NCI-H2196 treated with DMSO at 0.1 percent for 48 hours (cell line): ENCODE measurements at regions not wholly inside any gene's neighbourhood (a gene's known extent, or its start where the extent isn't known, plus 50 kb on each side); places are given as distances from the start of the nearest gene placed in this dataset.

Experiments used
- DNase-seq: peaks from one replicate; lab custom pipeline; 2025; ENCODE audit not compliant: unreplicated experiment; lab: John Stamatoyannopoulos, UW

GRCh38 chr11:80239217-80239616, 798.4 kb upstream of the TENM4 start:
- DNase-seq, result no peak

DNA sequence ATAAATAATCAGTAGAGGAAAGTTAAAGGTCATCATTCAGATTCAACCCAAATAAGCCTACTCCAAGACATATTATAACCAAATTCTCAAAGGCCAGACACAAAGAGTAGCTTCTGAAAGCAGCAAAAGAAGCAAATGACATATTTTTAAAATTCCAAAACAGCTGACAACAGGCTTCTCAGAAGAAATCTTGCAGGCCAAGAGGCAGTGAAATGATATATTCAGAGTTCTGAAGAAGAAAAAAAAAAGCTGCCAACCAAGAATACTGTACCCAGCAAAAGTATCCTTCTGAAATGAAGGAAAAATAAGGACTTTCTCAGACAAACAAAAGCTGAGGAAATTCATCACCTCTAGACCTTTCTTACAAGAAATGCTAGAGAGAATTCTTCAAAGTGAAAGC, 787.1 kb upstream of the TENM4 start:
- no peak for DNase-seq

- DNase-seq, result no peak
These were observed 773.6 kb upstream of the TENM4 start for GRCh38 chr11:80214413-80214812.

DNA sequence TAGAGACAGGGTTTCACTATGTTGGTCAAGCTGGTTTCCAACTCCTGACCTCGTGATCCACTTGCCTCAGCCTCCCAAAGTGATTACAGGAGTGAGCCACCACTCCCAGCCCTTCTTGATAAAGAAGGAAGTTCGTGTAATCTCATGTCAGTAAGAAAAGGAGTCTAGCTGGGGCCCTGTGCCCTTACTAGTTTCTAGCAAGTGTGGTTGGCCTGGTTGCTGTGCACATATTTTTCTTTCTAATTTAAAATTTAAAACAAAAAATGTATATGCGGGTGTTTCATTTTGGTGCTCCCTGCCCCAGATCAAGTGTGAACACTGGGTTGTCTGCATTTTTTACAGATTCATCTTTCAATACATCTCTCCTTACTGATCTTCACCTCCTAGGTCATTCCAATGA, 770.8 kb upstream of the TENM4 start:
- no peak for DNase-seq

DNA sequence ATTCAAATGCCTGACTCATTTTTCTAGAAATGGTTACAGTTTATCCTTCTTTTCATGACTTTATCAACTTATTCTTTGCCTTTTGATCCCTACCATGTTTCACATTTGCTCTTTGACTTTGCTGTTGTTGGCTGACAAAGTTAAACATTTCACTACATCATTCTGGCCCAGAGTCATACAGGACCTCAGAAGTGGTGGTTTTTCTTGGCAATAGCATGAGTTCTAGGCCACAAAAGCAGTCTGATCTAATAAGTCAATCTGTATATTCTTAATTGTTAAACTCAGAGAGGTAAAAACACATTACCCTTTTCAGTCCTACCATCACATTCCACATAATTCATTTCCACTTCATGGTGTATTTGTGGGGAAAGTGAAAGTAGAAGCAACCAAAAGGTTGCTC, 763.2 kb upstream of the TENM4 start:
- DNase-seq, result no peak

GRCh38 chr11:80196932-80197554, 756.2 kb upstream of the TENM4 start:
- no peak for DNase-seq

DNA sequence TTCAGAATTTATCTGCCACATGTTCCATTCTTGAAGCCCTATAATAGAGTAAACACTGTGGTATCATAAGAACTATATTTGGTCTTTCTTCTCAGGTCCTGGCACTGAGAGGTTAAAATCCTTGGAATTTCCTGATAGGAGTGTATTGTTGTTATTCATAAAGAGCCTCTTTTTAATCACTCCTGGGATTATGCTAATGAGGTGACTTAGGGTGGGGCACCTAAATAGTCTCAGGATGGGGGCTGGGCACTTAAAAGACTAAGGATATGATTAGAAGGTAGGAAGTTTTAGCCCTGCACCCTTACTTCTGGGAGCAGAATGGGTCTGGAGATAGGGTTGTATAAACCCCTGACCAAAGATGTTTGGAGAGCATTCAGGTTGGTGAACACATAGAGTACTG, 755.2 kb upstream of the TENM4 start:
- no peak for DNase-seq

DNA sequence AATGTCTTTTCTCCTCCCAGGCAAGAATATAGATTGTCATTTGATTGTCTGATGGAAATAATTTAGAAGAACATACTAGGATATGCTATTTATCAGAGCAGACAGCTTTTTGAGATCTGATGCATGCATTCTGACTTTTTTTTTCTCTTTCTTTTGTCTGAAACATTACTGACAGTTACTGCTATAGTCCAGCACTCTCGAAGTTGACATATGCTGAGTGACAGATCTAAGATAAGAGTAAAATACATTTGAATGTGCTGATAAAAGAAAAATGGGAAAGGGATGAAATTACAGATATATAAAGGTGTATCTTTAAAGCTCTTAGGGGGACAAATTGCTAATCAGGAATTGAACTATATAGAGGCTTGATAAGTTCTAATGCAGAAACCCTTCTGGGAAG, 753.8 kb upstream of the TENM4 start:
- no peak for DNase-seq

DNA sequence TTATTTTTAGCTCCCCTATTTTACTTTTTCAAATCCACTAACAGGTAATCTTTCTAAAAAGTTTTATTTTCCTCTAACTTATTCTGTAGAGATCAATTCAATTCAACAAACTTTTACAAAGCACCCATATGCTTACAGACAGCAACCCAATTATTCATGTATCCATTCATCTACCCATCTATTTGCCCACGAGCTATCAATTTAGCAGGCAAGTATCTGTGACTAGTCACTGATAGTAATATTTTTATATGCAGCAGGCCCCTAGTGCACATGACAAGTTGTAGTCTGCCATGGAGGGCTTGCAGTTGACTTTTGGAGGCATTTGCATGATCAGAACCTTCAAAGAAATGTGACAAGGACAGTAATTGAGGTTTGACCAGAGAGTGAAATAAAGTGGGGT, 753.2 kb upstream of the TENM4 start:
- DNase-seq, result no peak

DNA sequence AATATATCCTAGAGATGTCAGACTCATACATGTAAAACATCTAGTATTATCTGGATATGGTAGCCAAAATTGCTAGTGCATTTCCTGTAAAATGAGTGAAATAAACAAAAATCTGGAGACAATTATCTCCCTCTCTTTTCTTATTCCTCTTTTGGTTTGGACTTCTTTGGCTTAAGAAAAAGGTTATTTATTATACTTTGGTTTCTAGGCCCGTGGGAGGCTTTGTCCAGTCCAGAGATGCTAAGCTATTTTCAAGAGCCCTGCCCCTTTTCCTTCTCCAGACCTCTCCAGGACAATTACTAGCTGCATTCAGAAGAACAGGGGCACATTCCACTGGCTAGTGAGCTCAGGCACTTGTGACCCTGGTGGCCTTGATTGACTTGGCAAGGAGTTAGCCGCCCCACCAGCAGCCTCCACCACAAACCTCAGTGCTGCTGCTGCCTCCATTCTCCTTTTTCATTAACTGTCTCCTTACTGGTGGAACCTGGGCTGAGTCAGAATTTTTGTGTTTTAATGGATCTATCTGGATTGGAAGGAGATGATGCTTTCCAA, 747.3 kb upstream of the TENM4 start:
- DNase-seq, result no peak

DNA sequence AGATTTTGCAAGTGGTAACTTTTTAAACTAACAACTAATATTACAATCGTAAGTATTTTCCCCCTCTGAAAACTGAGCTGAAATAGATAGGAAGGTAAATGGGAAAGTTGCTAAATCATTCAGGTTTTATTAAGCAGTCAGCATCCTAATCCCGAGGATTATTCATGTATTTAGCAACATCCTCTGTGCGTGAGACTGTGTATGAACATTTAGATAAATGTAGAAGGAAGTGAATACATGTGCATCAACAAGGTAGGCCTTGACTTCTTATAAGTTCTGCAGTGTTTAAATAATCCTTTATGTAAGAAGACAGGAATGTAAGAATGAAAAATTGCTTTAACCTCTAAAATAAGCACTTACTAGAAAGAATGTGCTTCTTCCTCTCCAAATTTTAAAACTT, 745.9 kb upstream of the TENM4 start:
- DNase-seq, result no peak

GRCh38 chr11:80182901-80183300, 742.1 kb upstream of the TENM4 start:
- DNase-seq, result no peak

GRCh38 chr11:80173371-80174136, 732.7 kb upstream of the TENM4 start:
- DNase-seq, result no peak

DNA sequence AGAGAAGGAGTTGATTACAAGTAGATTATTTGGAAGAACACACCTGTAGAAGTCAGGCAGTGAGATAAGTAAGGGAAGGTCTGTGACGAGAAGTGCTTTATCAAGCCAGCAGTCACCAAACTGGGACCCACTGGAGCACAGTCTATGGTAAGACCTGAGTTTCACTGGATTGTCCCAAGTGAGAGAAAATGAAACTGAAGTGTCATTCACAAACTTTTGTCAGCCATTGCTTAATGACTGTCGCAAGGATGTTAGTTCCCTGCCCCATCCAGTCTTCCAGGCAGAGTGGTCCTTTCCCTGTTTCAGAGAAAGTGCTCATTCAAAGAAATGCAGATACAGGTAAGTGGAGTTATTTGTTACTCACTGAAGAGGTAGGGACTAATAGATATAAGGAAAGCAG, 728.0 kb upstream of the TENM4 start:
- no peak for DNase-seq

GRCh38 chr11:80167766-80168165, 726.9 kb upstream of the TENM4 start:
- no peak for DNase-seq

DNA sequence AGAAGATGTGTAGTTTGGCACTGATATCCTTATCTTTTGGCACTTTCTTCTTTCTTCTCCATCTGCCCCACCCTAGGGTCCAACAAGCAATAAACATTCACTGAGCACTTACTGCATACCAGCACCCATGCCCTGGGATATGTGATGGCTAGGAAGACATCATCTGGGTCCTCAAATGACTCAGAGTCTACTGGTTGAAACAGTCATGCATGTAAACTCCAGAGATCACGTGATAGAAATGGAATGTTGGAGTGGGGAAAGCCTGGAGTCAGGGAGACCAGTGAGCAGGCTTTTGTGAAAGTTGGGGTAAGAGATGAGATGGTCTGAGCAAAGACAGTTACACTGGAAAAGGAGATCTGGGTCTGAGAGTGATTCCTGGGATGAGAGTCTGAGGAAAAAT, 724.9 kb upstream of the TENM4 start:
- no peak for DNase-seq

GRCh38 chr11:80163441-80163840, 722.6 kb upstream of the TENM4 start:
- no peak for DNase-seq

DNA sequence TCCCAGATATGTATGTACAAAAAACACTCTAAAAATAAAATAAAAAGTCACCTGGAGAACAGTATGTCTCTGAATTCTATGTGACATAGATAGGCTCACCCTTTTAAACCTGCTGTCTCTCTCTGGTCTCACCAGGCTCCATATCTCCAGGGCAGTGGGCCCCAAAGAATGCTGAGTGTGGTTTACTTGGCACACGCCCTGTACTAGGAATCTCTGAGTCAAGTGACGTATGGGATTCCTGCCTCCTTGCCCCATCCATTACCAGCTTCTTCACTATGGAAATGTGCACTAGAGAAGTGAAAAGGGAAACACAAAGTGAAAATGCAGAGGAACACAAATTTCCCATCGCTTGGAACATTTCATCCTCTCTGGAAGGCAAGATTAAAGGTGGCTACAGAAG, 722.2 kb upstream of the TENM4 start:
- DNase-seq, result no peak

DNA sequence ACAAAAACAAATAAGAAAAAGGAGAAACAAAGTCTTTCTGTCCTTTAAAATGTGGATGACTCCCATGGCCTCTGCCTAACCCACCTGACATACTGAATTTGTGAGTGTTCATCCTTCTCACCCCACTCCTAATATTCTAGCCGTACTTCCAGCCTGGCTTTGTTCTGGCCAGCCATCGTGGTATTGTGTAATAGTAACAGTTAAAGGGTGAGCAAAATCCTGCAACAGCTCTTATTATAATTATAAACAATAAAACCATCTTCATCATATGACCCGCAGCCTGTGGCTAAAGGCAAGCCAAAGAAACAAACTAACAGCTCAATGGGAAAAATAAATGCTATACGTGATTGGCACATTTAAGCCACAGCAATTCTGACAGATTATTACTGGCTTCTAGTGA, 721.6 kb upstream of the TENM4 start:
- DNase-seq, result no peak

DNA sequence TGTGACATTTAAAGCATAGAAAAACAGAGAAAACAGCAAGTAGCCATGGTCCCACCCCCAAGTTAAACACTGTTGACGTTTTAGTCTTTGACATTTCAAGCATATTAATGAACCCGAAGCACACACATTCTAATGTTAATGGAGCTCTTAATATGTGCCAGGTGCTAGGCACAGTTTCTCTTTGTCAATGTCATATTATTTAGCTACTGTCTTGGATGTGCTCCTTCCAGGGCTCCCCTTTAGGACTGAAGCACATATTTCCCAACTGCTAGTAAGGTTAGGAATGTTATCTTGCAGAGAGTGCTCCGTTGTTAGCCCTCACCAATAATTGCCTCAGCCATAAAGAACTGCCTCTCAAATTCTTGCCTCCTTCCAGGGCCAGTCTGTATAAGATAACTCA, 716.6 kb upstream of the TENM4 start:
- DNase-seq, result no peak

DNA sequence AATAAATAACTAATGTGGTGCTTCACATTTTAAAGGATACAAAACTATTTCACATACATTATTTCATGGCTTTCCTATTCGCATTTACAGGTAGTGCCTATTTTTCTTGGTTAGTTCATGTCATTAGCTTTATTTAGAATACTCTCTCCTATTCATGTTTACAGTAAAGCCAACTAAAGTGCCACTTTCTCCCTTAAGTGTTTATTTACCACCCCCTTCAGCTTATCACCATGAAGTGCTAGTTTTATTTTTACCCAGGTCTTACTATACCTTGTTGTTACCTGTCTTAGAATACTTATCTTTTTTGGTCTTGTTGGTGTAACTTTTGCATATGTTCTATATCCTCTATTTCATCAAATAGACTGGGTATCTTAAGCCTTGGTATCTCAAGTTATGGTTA, 715.2 kb upstream of the TENM4 start:
- no peak for DNase-seq

- DNase-seq, result no peak
These were observed 714.7 kb upstream of the TENM4 start for GRCh38 chr11:80155412-80156017.
